ENCODE measurements at regions not wholly inside any gene's neighbourhood (a gene's known extent, or its start where the extent isn't known, plus 50 kb on each side); places are given as distances from the start of the nearest gene placed in this dataset.

GRCh38 chr3:26252001-26252400, 370.6 kb upstream of the LRRC3B start:
- Histone ChIP-seq H2AK5ac (ENCODE audit: low read depth, low read length) (no peak overlapping the region), H3K23me2 (ENCODE audit: low read depth, low read length) (no peaks in the 10 kb centered on the region), H2BK5ac (ENCODE audit: low read depth, low read length) (no peak overlapping the region), H3K23ac (ENCODE audit: insufficient read length) (no peak overlapping the region), H4K20me1 (replicated peaks in 1 of 2; ENCODE audit: control insufficient read depth in 1 of 2, insufficient read depth in 2 of 2, low read length in 2 of 2) (no peaks in the 10 kb centered on the region), H3K4me1 (replicated peaks in 1 of 4; ENCODE audit: control insufficient read depth in 3 of 4, insufficient read depth in 4 of 4, low read length in 3 of 4) (no peaks in the 10 kb centered on the region), H3K27me3 (replicated peaks in 1 of 4; ENCODE audit: control insufficient read depth in 3 of 4, extremely low read depth in 1 of 4, insufficient read depth in 3 of 4, low read length in 3 of 4) (no peaks in the 10 kb centered on the region), H2BK120ac (replicated peaks; ENCODE audit: low read depth, low read length) (no peak overlapping the region), H2AFZ (ENCODE audit: low read length) (no peak overlapping the region), H3K18ac (ENCODE audit: extremely low read depth, low read length) (no peak overlapping the region), H3K27ac (ENCODE audit: low read depth, low read length) (no peak overlapping the region), H3K9me3 (ENCODE audit: insufficient read depth in 2 of 2, low read depth in 1 of 2, low read length in 1 of 2) (no peaks in the 10 kb centered on the region), H3K79me1 (ENCODE audit: low read depth, low read length) (no peaks in the 10 kb centered on the region), H3K4me3 (ENCODE audit: extremely low read depth in 1 of 4, insufficient read depth in 2 of 4, low read depth in 3 of 4, low read length in 4 of 4) (no peak overlapping the region), H3K14ac (ENCODE audit: insufficient read length) (no peak overlapping the region), H3K9ac (replicated peaks in 1 of 4; ENCODE audit: extremely low read depth in 1 of 4, low read depth in 3 of 4, low read length in 3 of 4) (no peak overlapping the region), H4K5ac (ENCODE audit: insufficient read length, low read depth, low read length) (no peak overlapping the region), H4K8ac (ENCODE audit: extremely low read depth, insufficient read depth, low read length) (no peak overlapping the region), H3K56ac (replicated peaks; ENCODE audit: insufficient read length, low read depth, low read length) (no peak overlapping the region), H3K4me2 (ENCODE audit: insufficient read depth in 1 of 2, low read depth in 2 of 2, low read length in 2 of 2) (no peak overlapping the region), H3K79me2 (ENCODE audit: control insufficient read depth in 1 of 2, insufficient read depth in 2 of 2, low read length in 2 of 2) (no peaks in the 10 kb centered on the region), H3K4ac (replicated peaks; ENCODE audit: insufficient read length, low read depth, low read length) (no peak overlapping the region), H2BK20ac (ENCODE audit: low read length) (no peak overlapping the region), H4K91ac (replicated peaks; ENCODE audit: insufficient read length, low read length) (no peak overlapping the region), H3K36me3 (ENCODE audit: control insufficient read depth in 2 of 4, insufficient read depth in 4 of 4, low read length in 3 of 4) (no peaks in the 10 kb centered on the region), H2BK12ac (ENCODE audit: low read depth, low read length) (no peak overlapping the region), H2BK15ac (ENCODE audit: low read length) (no peak overlapping the region)
- ChIA-PET POLR2A (ENCODE audit: partially characterized antibody) (no interaction called here), CTCF (ENCODE audit: partially characterized antibody) (no interaction called here)
- DNase-seq (ENCODE audit: low read depth in 1 of 2, low spot score in 2 of 2) = no peak
- WGBS, 2 experiments (ENCODE audit: extremely low coverage in 1 of 2, insufficient coverage in 1 of 2, insufficient read length in 1 of 2, insufficient replicate concordance in 2 of 2, low coverage in 1 of 2, low lambda C conversion rate in 2 of 2, missing lambda C conversion rate in 1 of 2) = 93% methylated on average over 4 of the region's 4 CpGs; no CpG with 5 or more reads in 1 of the 2 experiments
- FAIRE-seq = no peak
- no peak for TF ChIP-seq RFX5 (IDR thresholded peaks at IDR 0.05; ENCODE audit: borderline replicate concordance, low read depth, low read length)
- TF ChIP-seq MAFK (IDR thresholded peaks at IDR 0.05; ENCODE audit: low read depth, low read length) = no peak
- TF ChIP-seq CBX8 (IDR thresholded peaks at IDR 0.05; ENCODE audit: borderline replicate concordance, low read depth, low read length) = no peak
- TF ChIP-seq JUND (IDR thresholded peaks at IDR 0.05; ENCODE audit: low read length) = no peak
- TF ChIP-seq TBP (IDR thresholded peaks at IDR 0.05; ENCODE audit: low read depth, low read length) = no peak
- no peak for TF ChIP-seq CTCF (IDR thresholded peaks at IDR 0.05; ENCODE audit: control extremely low read depth in 1 of 3, insufficient read depth in 1 of 3, low read depth in 1 of 3, low read length in 3 of 3)
- no peak for TF ChIP-seq POU5F1 (IDR thresholded peaks at IDR 0.05; ENCODE audit: low read depth, low read length)
- no peak for TF ChIP-seq HDAC2 (IDR thresholded peaks at IDR 0.05; ENCODE audit: borderline replicate concordance in 1 of 2, low read depth in 2 of 2, low read length in 2 of 2)
- no peak for TF ChIP-seq POLR2AphosphoS5 (IDR thresholded peaks at IDR 0.05; ENCODE audit: low read depth, low read length)
- TF ChIP-seq TCF12 (IDR thresholded peaks at IDR 0.05; ENCODE audit: low read depth, low read length) = no peak
- TF ChIP-seq TAF1 (IDR thresholded peaks at IDR 0.05; ENCODE audit: low read depth, low read length) = no peak
- no peak for TF ChIP-seq SIN3A (conservative IDR thresholded peaks at IDR 0.05 in 1 of 2, IDR thresholded peaks at IDR 0.05 in 1 of 2; ENCODE audit: low read depth in 1 of 2, low read length in 2 of 2)
- TF ChIP-seq POLR2A (IDR thresholded peaks at IDR 0.05; ENCODE audit: control extremely low read depth in 1 of 2, low read depth in 2 of 2, low read length in 2 of 2) = no peak
